ENCODE measurements at regions not wholly inside any gene's neighbourhood (a gene's known extent, or its start where the extent isn't known, plus 50 kb on each side); places are given as distances from the start of the nearest gene placed in this dataset.
A peak's percentile ranks its signal among the peaks of the same experiment; 100 is the strongest.
"Not testable (repeated sequence)": the region's sequence is repeated elsewhere in the genome, so short reads cannot be mapped to it uniquely, and the experiment has no call there.

- no peak for DNase-seq
Measured at GRCh38 chr11:45431046-45432018, 145.2 kb upstream of the SYT13 start.

- DNase-seq = no peak
Measured at GRCh38 chr11:45430361-45430760, 144.2 kb upstream of the SYT13 start.

- no peak for DNase-seq
Measured at GRCh38 chr11:45429719-45430118, 143.6 kb upstream of the SYT13 start.

- DNase-seq = no peak
Measured at GRCh38 chr11:45428541-45429230, 142.5 kb upstream of the SYT13 start.

GRCh38 chr11:45428116-45428515 is 142.0 kb upstream of the SYT13 start:
- no peak for DNase-seq

GRCh38 chr11:45424411-45425180 is 138.5 kb upstream of the SYT13 start:
- no peak for DNase-seq

GRCh38 chr11:45423475-45424120 is 137.5 kb upstream of the SYT13 start:
- no peak for DNase-seq

GRCh38 chr11:45423036-45423435 is 136.9 kb upstream of the SYT13 start:
- no peak for DNase-seq

- no peak for DNase-seq
Measured at GRCh38 chr11:45414088-45414487, 127.9 kb upstream of the SYT13 start.

GRCh38 chr11:45413156-45413858 is 127.2 kb upstream of the SYT13 start:
- DNase-seq = no peak

GRCh38 chr11:45412521-45412920 is 126.4 kb upstream of the SYT13 start:
- DNase-seq = no peak

GRCh38 chr11:45412051-45412471 is 125.9 kb upstream of the SYT13 start:
- DNase-seq = no peak

GRCh38 chr11:45411228-45411946 is 125.2 kb upstream of the SYT13 start:
- DNase-seq = no peak

GRCh38 chr11:45410391-45411227 is 124.5 kb upstream of the SYT13 start:
- DNase-seq = no peak

GRCh38 chr11:45409587-45409986 is 123.4 kb upstream of the SYT13 start:
- DNase-seq = peak; percentile 55

GRCh38 chr11:45407226-45407625 is 121.1 kb upstream of the SYT13 start:
- DNase-seq = no peak

GRCh38 chr11:45405916-45406670 is 120.0 kb upstream of the SYT13 start:
- DNase-seq = no peak

- DNase-seq = not testable (repeated sequence)
Measured at GRCh38 chr11:45403521-45403920, 117.4 kb upstream of the SYT13 start.

GRCh38 chr11:45402049-45402630 is 116.0 kb upstream of the SYT13 start:
- no peak for DNase-seq
